H54 (cell line): ENCODE measurements at regions not wholly inside any gene's neighbourhood (a gene's known extent, or its start where the extent isn't known, plus 50 kb on each side); places are given as distances from the start of the nearest gene placed in this dataset.
"Not testable (repeated sequence)": the region's sequence is repeated elsewhere in the genome, so short reads cannot be mapped to it uniquely, and the experiment has no call there.

Source experiments
- DNase-seq: peaks from one replicate; pipeline ENCODE4 v3.0.0; 2011; ENCODE audit warnings: low spot score, mixed read lengths; ENCODE audit not compliant: insufficient read length
- FAIRE-seq: peaks from 3 replicates; lab custom pipeline; 2011; peaks lifted over from hg19 to GRCh38; lab: Jason Lieb, UNC
- POLR2A ChIP-seq: IDR thresholded peaks from 2 replicates; pipeline ENCODE4 v1.6.1; 2011; ENCODE audit warnings: low read depth, mild to moderate bottlenecking, low read length

DNA sequence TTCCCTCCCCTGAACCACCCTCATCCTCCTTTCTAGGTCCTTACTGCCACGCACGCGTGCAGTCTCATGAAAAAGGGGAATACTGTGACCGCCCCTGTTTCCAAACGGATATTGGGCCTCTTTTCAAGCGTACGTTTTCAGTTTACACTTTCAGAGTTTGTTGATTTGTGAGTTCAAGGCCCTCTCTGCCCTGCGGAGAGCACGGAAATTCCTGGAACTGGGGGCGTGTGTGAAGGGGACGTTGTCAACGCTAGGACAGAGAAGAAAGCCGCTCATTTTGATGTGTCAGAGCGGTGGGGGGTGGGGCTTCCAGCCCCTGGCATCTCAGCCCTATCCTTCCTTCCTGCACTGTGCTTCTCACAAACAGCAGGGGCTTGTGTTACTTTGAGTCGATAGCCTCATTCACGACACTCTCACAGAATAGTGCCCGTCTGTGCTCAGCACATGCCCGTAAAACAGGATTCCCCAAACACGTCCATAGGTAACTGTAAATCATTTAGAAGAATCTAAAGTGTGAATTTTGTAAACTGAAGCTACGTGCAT, 137.6 kb upstream of the PEG3 start:
- no peak for DNase-seq
- no peak for TF ChIP-seq POLR2A
- FAIRE-seq = no peak

GRCh38 chr19:56980326-56980725, 139.5 kb upstream of the USP29 start:
- not testable (repeated sequence) for DNase-seq, FAIRE-seq

- FAIRE-seq = no peak
- no peak for TF ChIP-seq POLR2A
- no peak for DNase-seq
Observed at GRCh38 chr19:56980906-56981305, 138.9 kb upstream of the USP29 start.

DNA sequence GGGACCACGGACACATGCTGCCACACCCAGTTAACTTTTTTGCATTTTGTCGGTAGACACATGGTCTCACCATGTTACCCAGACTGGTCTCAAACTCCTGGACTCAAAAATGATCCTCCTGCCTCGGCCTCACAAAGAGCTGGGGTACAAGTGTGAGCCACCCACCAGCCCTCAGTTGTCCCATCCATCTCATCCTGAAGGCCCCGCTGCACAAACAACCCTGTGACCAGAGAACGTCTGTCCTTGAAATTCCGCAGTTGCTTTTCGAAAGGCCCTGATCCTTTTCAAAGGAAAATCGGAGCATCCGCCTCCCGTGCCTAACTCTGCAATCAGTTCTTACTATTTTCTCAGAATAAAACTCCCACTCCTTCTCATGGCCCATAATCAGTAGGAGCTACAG, 138.3 kb upstream of the USP29 start:
- not testable (repeated sequence) for DNase-seq, FAIRE-seq

DNA sequence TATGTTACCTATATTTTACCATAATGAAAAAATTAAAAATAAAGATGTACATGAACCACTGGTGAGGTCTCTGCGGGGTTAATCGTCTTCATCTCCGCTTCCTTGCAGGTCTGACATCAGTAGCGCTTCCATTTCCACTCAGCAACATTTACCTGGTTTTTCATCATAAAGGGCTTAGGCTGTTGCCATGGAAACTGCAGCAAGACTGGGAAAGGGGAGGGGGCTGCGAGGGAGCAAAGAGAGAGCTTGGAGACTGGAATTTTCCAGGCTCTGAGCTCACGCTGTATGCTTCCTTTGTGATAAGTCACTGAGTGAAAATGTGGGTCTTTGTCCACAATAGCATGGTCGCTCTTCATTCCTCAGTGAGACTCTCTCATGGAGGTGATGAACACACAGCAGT, 136.6 kb upstream of the USP29 start:
- FAIRE-seq (no peak), DNase-seq (no peak)
- no peak for TF ChIP-seq POLR2A

GRCh38 chr19:56983804-56984203, 136.0 kb upstream of the USP29 start:
- TF ChIP-seq POLR2A = no peak
- no peak for DNase-seq
- no peak for FAIRE-seq

DNA sequence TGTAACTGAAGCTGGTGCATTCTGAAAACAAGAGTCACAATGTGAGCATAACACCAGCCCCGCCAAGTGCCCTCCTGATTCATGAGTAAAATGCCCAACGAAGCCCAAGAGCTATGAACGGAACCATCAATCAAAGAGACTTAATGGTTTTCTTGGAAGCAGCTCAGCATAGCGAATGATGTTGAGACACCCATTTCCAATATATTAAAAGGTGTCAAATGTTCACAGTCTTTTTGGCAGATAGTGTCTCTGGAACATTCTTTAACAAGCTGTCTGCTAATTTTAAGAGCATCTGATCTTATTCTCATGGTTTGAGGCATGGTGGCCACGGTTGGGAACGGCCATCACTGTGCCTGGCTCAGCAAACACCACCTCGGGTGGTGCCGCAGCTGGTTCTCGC, 133.4 kb upstream of the USP29 start:
- no peak for TF ChIP-seq POLR2A
- DNase-seq (no peak), FAIRE-seq (no peak)

DNA sequence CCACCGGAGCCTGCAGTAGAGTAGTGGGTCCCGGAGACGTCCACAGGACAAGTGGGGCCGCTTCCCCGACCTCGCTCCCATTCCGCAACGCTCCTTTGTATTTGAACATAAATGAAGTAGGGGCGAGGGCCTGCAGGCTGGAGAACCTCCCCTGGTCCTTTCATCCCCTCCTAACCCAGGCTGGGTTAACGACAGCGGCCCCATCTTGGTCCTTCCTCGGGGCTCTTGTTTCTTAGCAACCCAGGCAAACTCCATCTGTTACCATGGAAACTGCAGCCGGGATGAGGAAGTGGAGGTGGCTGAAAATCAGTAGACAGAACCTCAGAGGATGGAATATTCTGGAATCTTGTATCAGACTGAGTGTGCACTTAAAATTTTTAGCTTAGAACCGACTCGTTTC, 132.6 kb upstream of the USP29 start:
- no peak for DNase-seq
- FAIRE-seq = no peak
- TF ChIP-seq POLR2A = no peak

- no peak for FAIRE-seq
- TF ChIP-seq POLR2A = no peak
- DNase-seq = no peak
Observed at GRCh38 chr19:56988299-56988698, 131.5 kb upstream of the USP29 start.

DNA sequence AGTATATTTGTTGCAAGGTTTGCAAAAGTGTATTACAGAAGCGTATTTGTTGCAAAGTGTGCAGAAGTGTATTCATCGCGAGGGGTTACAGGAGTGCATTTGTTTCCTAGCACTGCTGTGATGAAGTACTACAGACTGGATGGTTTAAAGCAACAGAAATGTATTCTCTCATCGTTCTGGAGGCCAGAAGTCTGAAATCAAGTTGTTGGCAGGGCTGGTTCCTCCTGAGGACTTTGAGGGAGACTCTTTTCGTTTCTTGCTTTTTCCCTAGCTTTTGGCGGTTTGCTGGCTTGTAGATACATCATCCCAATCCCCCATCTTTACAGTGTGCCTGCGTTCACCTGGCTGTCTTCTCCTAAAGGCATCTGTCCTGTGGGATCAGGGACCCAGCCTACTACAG, 127.9 kb upstream of the USP29 start:
- no peak for TF ChIP-seq POLR2A
- no peak for DNase-seq
- FAIRE-seq = no peak

GRCh38 chr19:56993851-56994250, 125.9 kb upstream of the USP29 start:
- FAIRE-seq = no peak
- TF ChIP-seq POLR2A = no peak
- DNase-seq = no peak

- no peak for FAIRE-seq
- no peak for DNase-seq
- no peak for TF ChIP-seq POLR2A
Observed at GRCh38 chr19:56994251-56995017, 125.4 kb upstream of the USP29 start.

DNA sequence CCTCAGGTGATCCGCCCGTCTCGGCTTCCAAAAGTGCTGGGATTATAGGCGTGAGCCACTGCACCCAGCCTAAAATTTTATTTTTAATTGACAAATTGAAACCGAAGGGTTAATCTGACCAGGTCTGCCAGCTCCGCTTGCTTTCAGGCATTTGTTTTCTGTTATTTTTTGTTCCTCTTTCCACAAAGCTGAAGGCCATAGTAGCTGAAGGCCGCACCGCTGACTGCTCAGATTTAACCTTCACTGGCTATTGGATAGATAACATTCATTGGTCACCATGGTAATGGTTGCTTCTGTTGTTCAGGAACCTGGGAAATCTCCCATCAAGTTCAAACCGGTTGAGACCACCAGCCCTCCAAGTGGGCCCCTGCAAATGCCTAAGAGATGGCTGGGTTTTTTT, 124.5 kb upstream of the USP29 start:
- no peak for FAIRE-seq
- no peak for TF ChIP-seq POLR2A
- no peak for DNase-seq

GRCh38 chr19:57002195-57002601, 117.6 kb upstream of the USP29 start:
- no peak for DNase-seq
- TF ChIP-seq POLR2A = no peak
- FAIRE-seq = no peak

DNA sequence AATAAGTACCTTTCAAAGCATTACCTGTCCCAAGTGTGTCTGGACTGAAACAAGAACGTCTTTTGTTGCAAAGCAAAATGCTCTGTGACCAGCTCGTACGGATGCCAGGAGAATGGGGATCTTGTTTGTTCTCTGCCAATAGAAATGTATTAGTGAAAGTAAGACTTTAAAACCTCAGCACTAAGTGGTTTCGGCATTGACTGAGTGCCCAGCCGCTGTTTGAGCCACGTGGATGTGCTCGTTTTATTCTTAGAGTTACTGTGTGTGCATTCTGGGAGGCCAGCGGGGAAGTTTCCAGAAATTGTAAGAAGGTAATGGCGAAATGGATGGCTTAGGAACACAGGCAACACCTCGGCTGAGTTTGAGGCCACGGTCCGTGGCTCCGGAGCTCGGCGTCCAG, 117.1 kb upstream of the USP29 start:
- no peak for FAIRE-seq
- no peak for TF ChIP-seq POLR2A
- DNase-seq = no peak
